Hippocampal formation (tissue), 2 donors: ENCODE measurements at regions not wholly inside any gene's neighbourhood (a gene's known extent, or its start where the extent isn't known, plus 50 kb on each side); places are given as distances from the start of the nearest gene placed in this dataset.
A peak's percentile ranks its signal among the peaks of the same experiment; 100 is the strongest.
"Not testable (repeated sequence)": the region's sequence is repeated elsewhere in the genome, so short reads cannot be mapped to it uniquely, and the experiment has no call there.

Source experiments
- DNase-seq, 2 donors: peaks; one replicate each; lab custom pipeline; 2025; lab: John Stamatoyannopoulos, UW

- not testable (repeated sequence) for DNase-seq
These were observed 72.1 kb downstream of the OGFRL1 start for GRCh38 chr6:71360556-71361335.

DNA sequence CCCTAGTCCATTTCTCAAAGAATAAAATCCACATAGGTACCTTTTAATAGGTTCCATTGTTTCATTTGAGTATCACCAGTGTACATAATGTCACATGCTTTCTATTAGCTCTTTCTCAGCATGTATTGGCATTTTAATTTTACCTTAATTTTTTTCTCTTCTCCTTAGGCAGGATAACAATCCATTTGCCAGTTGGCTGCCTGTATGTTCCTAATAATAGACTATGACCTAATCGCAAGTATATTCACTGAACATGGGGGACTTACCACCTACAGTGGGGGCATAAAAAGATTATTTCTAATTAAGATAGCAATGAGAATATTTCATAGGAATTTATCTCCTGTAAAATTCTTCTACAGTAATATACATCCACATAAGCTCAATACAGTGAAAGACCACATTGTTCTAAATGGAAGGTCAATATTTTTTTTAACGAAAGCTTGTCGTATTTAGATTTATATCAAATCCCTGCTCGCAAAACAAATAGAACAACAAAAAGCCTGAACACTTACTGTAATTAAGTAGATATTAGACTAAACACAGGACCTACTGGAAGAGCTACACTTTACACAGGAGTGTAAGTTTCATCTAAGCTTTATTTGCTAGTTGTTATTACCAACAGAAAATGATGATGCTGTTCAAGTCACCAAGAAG lies 76.4 kb downstream of the OGFRL1 start:
- no peak for DNase-seq

- DNase-seq, result no peak
These were observed 79.1 kb downstream of the OGFRL1 start for GRCh38 chr6:71367756-71368155.

DNA sequence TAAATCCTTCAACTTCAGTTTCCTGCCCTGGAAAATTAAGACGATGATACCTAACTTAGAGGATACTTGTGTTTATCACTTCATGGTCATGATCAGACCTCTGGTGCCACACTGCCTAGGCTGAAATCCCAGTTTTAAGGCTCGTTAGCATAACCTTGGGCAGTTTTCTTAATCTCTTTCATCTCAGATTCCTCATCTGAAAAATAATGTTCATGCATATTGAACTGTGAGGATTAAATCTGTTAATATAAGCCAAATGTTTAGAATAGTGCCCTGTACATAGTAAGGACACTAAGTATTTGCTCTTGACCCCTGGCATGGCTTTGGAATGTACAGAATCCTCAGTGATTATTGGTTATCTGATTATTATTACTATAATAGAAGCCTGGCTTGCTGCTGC lies 79.7 kb downstream of the OGFRL1 start:
- no peak for DNase-seq

GRCh38 chr6:71371559-71371958 lies 82.9 kb downstream of the OGFRL1 start:
- no peak for DNase-seq

DNA sequence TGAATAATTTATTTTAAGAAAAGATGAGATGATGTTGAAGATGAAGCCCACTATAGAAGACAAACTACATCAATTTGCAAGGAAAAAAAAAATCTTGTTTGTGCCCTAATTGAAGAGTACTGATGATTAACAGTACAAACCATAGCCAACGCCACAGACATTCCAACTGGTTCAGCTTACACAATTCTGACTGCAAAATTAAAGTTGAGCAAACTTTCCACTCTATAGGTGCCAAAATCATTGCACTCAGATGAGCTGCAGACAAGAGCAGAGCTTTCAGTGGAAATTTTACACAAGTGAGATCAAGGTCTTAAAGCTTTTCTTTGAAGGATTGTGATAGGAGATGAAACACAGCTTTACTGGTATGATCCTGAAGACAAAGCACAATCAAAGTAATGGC lies 85.3 kb downstream of the OGFRL1 start:
- no peak for DNase-seq

GRCh38 chr6:71375676-71376075 lies 87.1 kb downstream of the OGFRL1 start:
- DNase-seq, result no peak

GRCh38 chr6:71376830-71377229 lies 88.2 kb downstream of the OGFRL1 start:
- no peak for DNase-seq

DNA sequence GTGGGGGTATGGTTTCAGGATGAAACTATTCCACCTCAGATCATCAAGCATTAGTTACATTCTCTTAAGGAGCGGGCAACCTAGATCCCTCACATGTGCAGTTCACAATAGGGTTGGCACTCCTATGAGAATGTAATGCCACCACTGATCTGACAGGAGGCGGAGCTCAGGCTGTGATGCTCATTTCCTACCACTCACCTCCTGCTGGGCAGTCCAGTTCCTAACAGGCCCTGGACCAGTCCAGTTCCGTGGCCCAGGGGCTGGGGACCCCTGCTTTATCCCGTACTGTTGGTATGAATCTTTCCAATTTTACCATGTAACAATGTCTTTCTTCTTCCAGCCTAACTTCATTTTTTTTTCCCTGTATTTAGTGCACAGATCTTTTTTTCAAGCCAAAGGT lies 94.9 kb downstream of the OGFRL1 start:
- DNase-seq, result no peak

- peak in 1 of 2 donors; percentile 31 for DNase-seq
These were observed 95.4 kb downstream of the OGFRL1 start for GRCh38 chr6:71383901-71384489.

DNA sequence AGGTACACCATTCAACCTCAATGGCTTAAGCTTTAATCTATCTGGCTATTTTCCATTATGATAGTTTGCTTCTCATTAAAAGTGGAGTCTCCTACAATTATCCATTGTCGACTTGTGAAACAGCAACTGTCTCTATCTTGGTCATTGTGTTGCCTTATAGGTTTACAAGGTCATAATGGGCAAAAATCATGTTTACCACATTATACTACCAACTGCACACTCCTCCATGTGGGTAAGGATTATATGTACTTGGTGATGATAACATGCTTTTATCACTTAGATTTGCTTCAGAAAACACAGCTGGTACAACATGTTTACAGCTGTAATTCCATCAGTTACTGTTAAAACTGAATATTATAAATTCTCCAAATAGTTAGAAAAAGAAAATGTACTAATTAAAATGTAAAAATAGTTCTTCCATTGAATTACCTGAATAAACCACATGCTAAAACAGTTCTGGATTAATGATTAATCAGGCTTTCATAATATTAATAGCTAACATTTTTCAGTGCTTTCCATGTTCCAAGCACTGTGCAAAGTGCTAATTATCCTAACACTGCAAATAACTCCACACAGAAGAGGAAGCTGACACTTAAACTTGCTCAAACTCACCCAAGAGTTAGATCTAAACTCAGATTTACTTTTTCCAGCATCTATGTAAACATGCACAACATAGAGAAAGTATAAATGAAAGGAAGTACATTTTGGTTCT lies 96.7 kb downstream of the OGFRL1 start:
- no peak for DNase-seq

GRCh38 chr6:71386215-71386614 lies 97.6 kb downstream of the OGFRL1 start:
- DNase-seq, result no peak

GRCh38 chr6:71387179-71387578 lies 98.6 kb downstream of the OGFRL1 start:
- DNase-seq, result no peak

DNA sequence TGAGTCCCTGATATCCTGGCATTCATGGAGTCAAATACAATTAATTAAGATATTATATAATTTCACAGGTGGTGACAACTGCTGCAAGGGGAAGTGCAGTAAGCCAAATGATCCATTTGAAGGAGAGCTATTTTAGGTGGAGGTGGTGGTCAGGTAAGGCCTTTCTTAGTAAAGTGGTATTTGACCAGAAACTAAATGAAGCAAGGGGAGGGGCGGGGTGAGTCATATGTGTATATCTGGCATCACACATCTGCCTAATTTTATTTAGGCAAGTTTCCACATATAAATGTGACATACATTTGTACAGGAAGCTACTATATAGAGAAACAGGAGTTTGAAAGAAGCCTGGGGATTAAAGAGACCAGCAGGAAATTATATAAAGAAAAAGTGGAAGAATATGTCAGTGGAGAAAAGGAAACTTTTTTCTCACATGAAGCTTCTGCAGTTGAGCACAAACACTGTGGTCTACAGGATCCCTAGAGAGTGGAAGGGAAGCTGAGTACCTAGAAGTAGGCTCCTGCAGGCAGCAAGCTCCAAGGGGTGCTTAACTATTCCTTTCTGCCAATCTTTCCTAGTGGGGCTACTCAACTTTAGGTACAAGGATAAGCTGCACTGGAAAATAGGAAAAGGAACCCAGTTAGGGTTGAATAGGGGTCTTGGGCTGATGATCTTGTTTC lies 99.6 kb downstream of the OGFRL1 start:
- DNase-seq, result no peak

DNA sequence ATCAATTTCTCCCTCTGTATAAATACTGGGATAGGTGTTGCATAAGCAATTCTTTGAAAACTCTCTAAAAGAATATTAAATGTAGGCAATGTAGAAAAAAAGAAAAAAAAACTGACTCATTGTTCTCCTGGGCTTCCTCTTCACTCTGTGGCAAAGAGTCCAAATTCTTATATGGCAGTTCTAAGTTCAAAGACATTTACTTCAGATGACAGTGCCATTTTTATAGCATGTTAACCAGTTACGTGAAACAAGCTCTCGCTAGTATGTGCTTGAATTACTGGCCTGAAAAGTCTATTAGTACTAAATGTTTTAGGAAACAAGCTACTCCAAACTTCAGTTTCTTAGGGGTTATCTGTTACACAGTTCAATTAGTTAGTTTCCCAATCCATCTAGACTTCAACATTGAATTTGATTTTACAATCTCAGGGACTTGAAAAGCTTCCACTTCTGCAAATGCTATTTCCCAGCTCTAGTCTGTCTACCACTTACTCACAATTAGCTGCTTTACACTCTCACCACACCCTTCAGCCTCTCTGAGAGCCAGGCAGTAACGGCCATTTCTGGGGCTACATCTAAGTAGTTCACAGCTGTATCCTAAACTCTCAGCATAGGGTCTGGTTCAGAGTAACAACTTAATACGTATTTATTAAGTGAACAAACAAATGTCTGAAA lies 100.4 kb downstream of the OGFRL1 start:
- DNase-seq, result no peak

DNA sequence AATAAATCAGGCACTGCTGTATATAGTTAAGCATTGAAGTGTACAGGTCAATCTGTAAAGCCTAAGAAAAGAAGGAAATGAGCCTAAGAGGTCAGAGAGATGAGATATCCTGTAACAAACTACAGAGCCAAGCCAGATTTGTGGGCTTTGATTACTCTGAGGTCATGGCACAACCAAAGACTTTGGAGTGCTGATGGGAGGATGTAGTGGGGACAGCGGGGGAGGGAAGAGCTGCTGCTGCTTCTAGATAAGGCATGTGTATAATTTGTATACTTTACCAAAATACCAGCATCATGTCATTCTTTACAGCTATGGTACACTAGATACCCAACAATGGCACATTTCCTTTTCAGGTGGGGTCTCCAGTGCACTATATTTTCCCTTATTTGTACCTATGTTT lies 102.5 kb downstream of the OGFRL1 start:
- DNase-seq, result no peak

GRCh38 chr6:71392276-71392675 lies 103.7 kb downstream of the OGFRL1 start:
- DNase-seq, result no peak

DNA sequence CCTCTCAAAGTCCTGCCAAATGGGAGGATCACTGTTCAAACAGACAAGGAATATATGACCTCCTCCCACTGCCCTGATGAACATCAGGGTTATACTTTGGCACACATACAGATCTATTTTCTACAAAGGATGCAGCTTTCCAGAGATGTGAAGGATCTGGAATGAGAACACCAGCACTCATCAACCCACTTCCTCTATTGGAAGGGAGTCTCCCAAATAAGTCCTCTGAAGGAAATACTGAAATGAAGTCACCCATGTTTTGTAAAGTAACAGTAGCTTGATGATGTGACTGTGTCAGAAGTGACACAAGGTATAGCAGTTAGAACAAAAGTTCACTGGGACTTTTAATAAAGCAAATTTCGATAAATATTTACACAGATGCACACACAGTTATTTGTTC lies 104.9 kb downstream of the OGFRL1 start:
- DNase-seq, result no peak

GRCh38 chr6:71393981-71394432 lies 105.4 kb downstream of the OGFRL1 start:
- DNase-seq, result no peak

- DNase-seq, result no peak
These were observed 106.3 kb downstream of the OGFRL1 start for GRCh38 chr6:71394926-71395325.

DNA sequence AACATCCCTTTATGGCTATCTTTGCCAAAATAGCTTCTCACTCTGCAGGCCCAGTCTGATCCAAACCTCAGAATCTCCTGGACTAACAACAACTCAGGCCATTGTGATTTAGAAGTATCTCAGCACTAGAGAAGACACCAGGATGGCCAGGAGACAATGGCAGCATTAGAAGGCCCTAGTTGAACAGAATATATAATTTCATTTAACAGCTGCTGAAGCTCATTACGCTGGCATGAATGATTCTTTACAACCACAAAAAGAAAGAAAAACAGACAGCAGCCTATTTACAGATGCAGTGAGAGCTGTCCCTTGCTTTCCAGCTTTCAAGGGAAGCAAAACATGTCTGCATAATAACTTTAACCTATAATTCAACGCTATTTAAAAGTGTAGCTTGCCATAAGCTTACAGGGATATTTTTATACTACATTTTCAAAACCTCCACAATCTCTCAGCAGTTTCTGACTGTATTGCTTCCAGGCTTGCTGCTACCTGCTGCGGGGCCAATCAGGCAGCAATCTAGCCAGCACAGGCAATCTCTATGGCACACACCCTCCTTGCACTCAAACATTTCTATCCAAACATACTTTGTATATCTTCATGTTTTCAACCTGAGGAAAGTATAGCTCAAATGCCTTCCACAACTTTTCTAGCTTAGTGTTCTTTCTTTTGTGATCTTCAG lies 107.3 kb downstream of the OGFRL1 start:
- DNase-seq, result no peak
